HG02678 (cell line): ENCODE measurements at regions not wholly inside any gene's neighbourhood (a gene's known extent, or its start where the extent isn't known, plus 50 kb on each side); places are given as distances from the start of the nearest gene placed in this dataset.

ENCODE experiments used
- ATAC-seq: cut with Tn5 transposase; IDR thresholded peaks from one replicate; pipeline ENCODE4 v1.9.1; 2021; ENCODE audit warnings: mild to moderate bottlenecking, moderate library complexity; ENCODE audit not compliant: unreplicated experiment

DNA sequence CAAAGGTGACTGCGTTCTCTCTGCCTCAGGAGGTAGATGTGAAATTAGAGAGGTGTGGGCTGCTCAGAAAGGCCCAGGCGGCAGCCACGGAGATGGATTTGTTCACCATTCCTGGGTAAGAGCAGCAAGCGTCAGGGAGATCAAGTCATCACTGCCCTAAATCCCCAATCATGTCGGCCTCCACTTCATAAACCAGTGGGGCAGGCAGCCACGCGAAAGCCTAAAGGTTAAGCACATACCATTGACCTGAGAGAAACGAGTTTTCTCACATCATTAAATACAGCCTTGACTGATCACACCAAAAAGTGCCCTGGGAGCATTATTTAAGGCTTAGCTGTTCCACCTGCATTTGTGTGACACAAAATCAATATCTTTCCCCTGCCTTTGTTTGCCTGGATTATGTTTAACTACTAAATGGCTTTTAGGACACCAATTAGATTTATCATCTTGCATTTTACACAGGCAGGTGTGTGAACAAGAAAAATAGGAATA, 50.7 kb upstream of the FOXB1 start:
- no peak for ATAC-seq

DNA sequence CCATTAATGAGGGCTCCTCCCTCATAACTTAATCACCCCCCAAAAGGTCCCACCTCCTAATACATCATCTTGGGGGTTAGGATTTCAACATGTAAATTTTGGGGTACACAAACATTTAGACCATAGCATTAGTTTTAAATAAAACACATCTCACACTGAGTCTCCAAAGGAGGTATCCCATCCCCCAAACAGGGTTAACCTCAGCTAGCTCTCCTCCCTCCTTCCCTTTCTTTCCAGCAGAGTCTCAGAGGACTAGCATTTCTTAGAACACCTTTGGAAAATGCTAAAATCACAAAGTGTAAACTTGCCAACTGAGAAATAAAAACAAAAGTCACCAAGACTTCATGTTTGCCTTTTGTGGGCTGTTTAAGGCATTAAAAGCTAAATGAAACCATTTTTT, 51.2 kb upstream of the FOXB1 start:
- no peak for ATAC-seq

GRCh38 chr15:59950603-59951388, 53.3 kb upstream of the FOXB1 start:
- no peak for ATAC-seq

- no peak for ATAC-seq
These were observed 55.0 kb upstream of the FOXB1 start for GRCh38 chr15:59948924-59949613.

DNA sequence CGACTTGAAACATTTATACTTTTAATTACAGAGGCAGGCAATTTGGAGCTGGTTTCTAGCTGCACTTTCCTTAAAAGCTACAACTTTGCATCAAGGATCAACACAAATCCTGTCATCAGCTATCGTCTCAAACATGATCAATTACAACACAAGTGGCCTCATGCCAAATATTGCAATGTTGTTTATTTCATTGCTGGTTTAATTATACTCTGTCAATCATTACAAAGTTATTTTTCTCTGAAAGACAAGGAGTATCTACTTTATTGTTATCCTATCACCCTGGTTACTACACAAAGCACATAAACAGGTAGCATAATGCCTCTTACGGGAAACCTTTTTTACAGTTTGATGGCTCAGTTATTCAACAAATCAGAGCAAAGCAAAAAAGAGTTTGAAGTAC, 58.0 kb upstream of the FOXB1 start:
- ATAC-seq = no peak

- ATAC-seq = no peak
These were observed 59.1 kb upstream of the FOXB1 start for GRCh38 chr15:59945036-59945435.

GRCh38 chr15:59941612-59942011, 62.5 kb upstream of the FOXB1 start:
- no peak for ATAC-seq

DNA sequence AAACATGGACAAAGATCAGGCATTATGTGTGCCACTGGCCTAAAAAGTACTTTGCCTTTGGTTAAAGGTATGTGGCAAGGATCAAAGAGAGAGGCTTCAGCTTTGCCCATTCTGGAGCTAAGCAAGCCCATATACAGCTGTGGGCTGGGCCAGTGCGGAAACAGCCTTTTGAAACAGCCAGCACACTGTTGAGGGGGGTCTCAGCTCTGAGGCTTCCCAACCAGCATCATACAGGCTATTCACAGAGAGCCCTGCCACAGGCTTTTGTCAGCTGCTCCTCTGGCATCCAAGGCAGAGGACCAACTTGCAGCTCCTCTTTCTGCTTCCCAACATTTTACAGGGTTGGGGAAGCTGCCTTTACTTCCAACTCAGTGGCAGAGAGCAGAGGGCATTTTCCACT, 63.2 kb upstream of the FOXB1 start:
- no peak for ATAC-seq

DNA sequence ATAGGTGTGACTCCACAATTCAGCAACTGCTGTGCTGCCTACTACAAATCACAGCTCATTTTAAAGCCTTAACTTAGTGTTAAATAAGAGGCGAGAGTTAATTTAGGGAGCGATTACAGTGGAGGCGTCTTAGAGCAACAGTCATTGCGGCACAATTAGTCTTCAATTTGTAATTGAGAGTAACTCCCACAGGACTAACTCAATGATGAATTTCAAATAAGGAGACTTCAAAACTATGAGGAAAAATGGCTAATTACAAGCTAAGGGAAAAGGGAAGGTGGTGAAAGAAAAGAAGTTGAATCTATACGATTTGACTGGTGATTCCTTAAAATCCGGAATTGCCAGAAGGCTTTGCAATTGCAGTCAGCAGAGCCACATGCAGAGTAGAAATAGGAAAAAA, 63.7 kb upstream of the FOXB1 start:
- ATAC-seq = no peak

GRCh38 chr15:59936741-59937140, 67.4 kb upstream of the FOXB1 start:
- ATAC-seq = no peak

DNA sequence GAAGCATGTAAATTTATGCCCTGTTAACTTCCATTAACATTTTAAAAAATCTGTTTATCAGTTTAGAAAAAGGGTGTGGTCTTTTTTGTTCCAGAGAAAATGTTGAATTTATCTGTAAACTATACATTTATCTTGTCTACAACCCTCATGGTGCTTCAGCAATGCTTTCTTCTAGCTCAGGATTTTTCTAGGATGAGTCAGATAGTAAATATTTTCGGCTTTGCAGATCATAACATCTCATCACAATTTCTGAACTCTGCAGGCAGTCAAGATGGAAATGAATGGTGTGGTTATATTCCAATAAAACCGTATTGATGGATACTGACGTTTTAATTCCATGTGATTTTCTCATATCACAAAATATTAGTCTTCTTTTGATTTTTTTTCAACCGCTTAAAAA, 70.5 kb upstream of the FOXB1 start:
- no peak for ATAC-seq

DNA sequence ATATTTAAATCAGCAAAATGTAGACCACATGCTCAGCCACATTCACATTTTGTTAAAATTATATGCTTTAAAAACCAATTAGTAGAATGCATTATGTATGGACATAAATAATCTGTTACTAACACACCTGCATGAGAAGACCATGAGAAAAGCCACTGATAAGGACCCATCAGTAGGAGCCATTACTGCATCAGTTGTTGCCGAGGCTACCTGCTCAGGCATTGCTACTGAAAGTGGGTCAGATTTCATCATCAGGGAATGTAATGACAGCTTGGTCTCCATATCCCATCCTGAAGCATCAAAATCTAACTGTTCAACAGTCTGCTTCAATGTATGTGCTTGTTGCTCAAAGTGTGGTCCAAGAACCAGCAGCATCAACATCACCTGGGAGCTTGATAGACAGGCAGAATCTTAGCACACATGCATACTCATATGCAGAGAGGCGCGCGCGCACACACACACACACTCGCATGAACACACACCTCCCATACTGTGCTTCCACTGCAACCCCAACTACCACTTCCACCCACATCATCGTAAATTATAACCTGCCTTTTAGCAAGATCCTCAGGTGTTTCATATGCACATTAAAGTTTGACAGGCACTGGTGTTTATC, 72.4 kb upstream of the FOXB1 start:
- ATAC-seq = no peak

GRCh38 chr15:59924812-59925522, 79.1 kb upstream of the FOXB1 start:
- ATAC-seq = no peak

DNA sequence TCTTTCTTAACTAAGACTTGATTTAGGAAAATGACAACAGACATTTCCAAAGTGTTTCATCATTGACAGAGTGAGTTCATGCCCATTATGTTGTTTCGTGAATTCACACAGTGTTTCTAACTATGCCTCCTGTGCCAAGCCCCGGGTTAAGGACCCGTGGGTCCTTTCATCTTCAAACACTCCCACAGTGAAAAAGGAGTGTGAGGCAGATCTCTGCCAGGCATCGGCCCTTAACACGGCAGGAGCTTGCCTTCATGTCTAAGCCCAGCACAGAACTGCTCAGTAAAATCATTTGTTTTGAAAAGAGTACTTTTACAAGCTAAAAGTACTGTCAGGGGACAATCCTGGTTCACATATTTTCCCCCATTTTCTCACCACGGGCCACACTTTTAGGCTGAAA, 80.0 kb upstream of the FOXB1 start:
- no peak for ATAC-seq

GRCh38 chr15:59923508-59923907, 80.6 kb upstream of the FOXB1 start:
- ATAC-seq = no peak

GRCh38 chr15:59918994-59919951, 84.8 kb upstream of the FOXB1 start:
- ATAC-seq = peak; percentile 67

GRCh38 chr15:59917504-59918157, 86.5 kb upstream of the FOXB1 start:
- peak; percentile 75 for ATAC-seq

DNA sequence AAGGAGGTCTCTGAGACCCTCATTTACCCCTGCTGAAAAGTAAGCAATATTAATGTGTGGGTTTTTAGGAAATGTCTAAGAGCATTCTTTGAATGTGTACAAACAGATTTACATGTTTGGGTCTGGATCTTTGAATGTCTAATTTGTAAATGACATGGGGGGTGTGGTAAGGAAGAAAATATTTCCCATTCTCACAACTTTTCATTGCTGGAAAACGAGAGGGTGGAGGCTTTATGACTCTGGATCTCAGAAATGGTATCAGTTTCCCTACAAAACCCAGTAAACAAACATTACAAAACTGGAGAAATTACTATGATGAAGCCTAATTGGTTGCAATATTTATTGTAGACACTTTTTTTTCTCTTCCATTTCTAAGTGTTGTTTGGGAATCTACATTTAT, 98.1 kb upstream of the FOXB1 start:
- no peak for ATAC-seq

DNA sequence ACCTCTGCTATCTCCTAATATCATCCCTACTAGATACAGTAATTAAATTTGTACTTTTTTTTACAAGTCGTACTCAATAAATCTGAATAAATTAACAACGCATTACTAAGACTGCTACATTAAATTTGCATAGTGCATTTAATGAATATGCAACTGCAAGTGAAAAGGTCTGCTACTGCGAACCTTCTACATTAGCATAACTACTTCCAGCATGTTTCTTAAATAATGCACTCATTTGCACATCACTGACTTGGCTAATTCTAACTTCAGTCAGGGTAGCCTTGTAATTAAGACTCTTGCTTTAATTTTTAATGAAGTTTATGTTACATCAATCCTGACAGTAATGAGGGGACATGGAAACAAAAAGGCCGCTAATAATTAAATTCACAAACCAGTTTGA, 98.9 kb upstream of the FOXB1 start:
- no peak for ATAC-seq
